ENCODE measurements at regions not wholly inside any gene's neighbourhood (a gene's known extent, or its start where the extent isn't known, plus 50 kb on each side); places are given as distances from the start of the nearest gene placed in this dataset.

DNA sequence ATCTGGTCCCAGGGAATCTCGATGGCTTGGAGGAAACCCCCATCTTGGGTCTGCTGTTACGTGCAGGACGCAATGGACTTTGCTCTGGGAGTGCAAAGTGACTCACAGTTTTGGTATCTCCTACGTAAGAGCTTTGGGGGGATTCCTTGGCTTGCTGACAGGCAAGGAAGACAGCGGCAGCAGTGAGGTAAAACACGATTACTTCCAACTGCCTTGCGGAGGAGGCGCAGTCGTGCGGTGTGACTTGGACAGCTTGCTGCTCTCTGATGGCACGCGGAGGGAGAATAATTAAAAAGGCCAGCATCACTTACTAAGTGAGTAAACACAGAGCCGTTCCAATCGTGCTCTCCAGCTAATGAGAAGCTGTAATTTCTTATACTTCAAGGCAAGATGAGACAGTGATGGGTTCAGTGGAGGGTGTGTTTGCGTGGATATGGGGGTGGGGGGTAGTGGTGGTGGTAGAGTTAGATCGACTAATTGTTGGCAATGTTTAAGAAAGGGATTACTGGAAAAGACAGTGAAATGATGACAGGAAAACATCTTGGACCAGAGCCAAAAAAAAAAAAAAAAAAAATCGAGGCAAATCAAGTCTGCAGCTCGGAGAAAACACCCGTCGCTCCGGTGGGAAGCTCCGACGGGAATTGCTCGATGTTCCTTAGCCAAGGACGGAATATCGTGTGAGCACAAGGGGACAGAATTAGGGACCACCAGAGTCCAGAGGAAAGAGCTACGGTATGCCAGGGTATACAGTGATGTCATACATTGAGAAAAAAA lies 184.8 kb upstream of the ZFHX3 start:
- ChIA-PET CTCF (no interaction called here), POLR2A (no interaction called here)
- DNase-seq (ENCODE audit: extremely low spot score): no peak
- TF ChIP-seq, protein P1, sequence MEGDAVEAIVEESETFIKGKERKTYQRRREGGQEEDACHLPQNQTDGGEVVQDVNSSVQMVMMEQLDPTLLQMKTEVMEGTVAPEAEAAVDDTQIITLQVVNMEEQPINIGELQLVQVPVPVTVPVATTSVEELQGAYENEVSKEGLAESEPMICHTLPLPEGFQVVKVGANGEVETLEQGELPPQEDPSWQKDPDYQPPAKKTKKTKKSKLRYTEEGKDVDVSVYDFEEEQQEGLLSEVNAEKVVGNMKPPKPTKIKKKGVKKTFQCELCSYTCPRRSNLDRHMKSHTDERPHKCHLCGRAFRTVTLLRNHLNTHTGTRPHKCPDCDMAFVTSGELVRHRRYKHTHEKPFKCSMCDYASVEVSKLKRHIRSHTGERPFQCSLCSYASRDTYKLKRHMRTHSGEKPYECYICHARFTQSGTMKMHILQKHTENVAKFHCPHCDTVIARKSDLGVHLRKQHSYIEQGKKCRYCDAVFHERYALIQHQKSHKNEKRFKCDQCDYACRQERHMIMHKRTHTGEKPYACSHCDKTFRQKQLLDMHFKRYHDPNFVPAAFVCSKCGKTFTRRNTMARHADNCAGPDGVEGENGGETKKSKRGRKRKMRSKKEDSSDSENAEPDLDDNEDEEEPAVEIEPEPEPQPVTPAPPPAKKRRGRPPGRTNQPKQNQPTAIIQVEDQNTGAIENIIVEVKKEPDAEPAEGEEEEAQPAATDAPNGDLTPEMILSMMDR (IDR thresholded peaks at IDR 0.05; ENCODE audit: control extremely low read depth, extremely low read depth, low read depth, missing control alignments): no peak

DNA sequence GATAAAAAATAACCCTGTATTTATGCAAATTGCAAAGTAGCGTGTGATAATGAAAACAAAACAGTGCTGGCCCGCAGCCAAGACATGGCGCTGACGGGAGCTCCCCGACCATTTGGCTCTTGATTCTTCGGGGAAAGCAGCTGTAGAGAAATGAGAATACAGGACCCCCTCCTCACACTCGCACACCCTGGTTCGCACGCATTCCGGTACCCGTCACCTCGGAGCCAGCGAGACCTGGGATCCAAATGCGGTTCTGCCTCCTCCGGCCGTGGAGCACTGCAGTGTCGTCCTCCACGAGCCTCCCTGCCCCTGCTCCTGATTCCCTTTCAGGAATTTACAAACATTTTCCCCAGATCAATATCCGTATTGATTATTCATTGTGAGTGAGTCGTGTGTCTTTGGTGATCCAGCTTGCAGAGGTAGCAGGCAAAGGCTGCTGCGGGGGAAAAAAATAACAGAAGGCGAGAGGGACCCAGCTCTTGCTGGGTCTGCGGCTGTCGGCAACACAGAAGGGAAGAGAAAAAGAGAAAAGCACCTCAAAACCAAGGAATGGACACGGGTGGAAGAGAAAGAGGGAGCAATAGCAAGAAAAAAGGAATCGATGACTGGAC lies 184.1 kb upstream of the ZFHX3 start:
- CTCF ChIA-PET: interaction anchor here (1.6 kb wide), 1 partner anchor 10 kb away, joined by 5 read pairs; no protein-coding TSS in a partner anchor
- POLR2A ChIA-PET: no interaction called here
- DNase-seq (ENCODE audit: extremely low spot score): no peak

DNA sequence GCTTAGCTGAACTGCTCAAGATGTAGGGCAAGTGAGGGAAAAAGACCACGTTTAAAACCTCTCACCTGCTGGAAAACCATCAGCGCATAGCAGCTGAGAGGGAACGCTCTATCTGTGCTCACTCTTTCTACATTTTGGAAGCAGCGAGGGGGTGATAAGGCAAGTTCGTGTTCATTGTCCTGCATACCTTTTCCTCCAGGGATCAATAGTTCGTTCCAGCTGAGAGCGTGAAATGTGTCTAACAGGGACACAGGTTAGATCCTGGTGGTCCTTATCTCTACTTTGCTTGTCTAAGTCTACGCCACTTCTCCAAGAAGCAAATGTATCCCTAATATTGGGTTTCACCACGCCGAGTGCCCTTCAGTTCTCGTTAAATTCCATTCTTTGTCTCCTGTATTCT lies 183.5 kb upstream of the ZFHX3 start:
- ChIA-PET CTCF (interaction anchor here (1.4 to 1.6 kb wide), 2 partner anchors 11 to 28 kb away, joined by 3 to 5 read pairs; no protein-coding TSS in a partner anchor), POLR2A (no interaction called here)
- DNase-seq (ENCODE audit: extremely low spot score): no peak
- TF ChIP-seq, protein P1 (IDR thresholded peaks at IDR 0.05; ENCODE audit: control extremely low read depth, extremely low read depth, low read depth, missing control alignments): no peak

More for the DNA sequence above, 184.1 kb upstream of the ZFHX3 start:
- TF ChIP-seq, protein P1 (IDR thresholded peaks at IDR 0.05; ENCODE audit: control extremely low read depth, extremely low read depth, low read depth, missing control alignments): no peak

DNA sequence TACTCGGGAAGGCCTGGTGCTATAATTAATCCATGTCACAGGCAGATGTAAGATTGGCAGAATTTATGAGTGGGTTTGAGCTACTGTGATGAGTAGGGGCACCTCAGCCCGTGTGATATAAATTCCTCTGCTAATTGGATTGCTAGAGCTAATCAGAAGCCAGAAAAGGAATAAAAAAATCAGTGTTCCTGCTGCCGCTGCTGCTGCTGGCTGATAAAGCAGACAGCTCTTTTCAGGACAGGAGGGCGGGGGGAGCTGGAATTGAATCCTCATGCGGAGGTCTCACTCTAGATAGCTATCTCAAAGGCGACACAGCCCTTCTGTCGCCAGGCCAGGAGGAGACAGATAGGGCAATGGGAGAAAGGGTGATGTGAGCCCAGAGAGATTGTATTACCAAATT lies 182.7 kb upstream of the ZFHX3 start:
- ChIA-PET POLR2A (no interaction called here), CTCF (interaction anchor here (1.4 to 1.6 kb wide), 2 partner anchors 12 to 27 kb away, joined by 3 to 5 read pairs; no protein-coding TSS in a partner anchor)
- TF ChIP-seq, protein P1 (IDR thresholded peaks at IDR 0.05; ENCODE audit: control extremely low read depth, extremely low read depth, low read depth, missing control alignments): no peak
- DNase-seq (ENCODE audit: extremely low spot score): no peak

DNA sequence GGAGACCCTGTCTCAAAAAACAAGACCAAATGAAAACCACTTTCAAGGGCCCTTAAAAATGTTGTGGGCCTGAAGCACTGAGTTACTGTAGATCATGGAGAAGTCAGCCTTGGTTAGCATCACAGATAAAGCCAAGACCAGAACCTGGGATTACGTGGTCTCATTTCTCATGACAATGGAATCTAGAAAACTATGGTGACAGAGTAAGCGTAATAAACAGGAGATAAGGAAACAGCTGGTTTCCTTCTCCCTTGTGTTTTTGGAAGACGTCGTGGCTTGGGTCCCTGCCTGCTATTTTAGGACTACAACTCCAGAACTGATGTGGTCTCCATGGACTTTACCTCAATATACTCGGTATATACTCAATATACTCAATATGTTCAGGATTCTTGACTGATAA lies 180.7 kb upstream of the ZFHX3 start:
- ChIA-PET CTCF (no interaction called here), POLR2A (no interaction called here)
- DNase-seq (ENCODE audit: extremely low spot score): no peak

DNA sequence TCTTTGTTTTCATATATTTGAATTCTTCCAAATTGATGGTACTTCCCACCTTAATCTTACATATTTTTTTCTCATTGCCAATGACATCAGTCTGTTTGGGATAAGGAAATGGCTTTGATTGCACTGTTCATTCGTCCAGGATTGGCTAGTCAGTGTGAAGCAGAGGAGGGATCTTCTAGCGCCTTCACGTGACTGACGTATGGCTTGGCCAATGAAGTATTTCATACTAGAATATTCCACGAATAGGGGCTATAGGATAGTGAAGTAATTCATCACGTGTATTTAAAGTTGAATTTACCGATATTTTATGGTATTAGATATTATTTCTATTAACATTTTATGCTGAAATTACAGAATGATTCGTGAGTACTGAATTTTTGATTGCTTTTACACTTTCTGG lies 178.7 kb upstream of the ZFHX3 start:
- ChIA-PET CTCF (interaction anchor here (1.2 kb wide), 1 partner anchor 13 kb away, joined by 4 read pairs; no protein-coding TSS in a partner anchor), POLR2A (no interaction called here)
- no peak for DNase-seq (ENCODE audit: extremely low spot score)
- TF ChIP-seq, protein P1 (IDR thresholded peaks at IDR 0.05; ENCODE audit: control extremely low read depth, extremely low read depth, low read depth, missing control alignments): no peak

More for the DNA sequence above, 180.7 kb upstream of the ZFHX3 start:
- TF ChIP-seq, protein P1 (IDR thresholded peaks at IDR 0.05; ENCODE audit: control extremely low read depth, extremely low read depth, low read depth, missing control alignments): no peak

Data from GM10248 (cell line).